Myocyte (in vitro differentiated cells): ENCODE measurements at regions not wholly inside any gene's neighbourhood (a gene's known extent, or its start where the extent isn't known, plus 50 kb on each side); places are given as distances from the start of the nearest gene placed in this dataset.

Experiments
- DNase-seq: peaks from one replicate; pipeline ENCODE4 v3.0.0-alpha.2; 2012; ENCODE audit warnings: low read depth

- no peak for DNase-seq
Measured at GRCh38 chr2:7952046-7952745, 729.7 kb upstream of the ID2 start.

GRCh38 chr2:7953195-7953594, 728.7 kb upstream of the ID2 start:
- DNase-seq = no peak

- DNase-seq = no peak
Measured at GRCh38 chr2:7954234-7954633, 727.6 kb upstream of the ID2 start.

GRCh38 chr2:7956126-7956689, 725.6 kb upstream of the ID2 start:
- DNase-seq = no peak

- DNase-seq = no peak
Measured at GRCh38 chr2:7961550-7961949, 720.3 kb upstream of the ID2 start.

- no peak for DNase-seq
Measured at GRCh38 chr2:7962161-7962560, 719.7 kb upstream of the ID2 start.

GRCh38 chr2:7963787-7964186, 718.1 kb upstream of the ID2 start:
- no peak for DNase-seq

GRCh38 chr2:7966032-7966431, 715.8 kb upstream of the ID2 start:
- DNase-seq = no peak

- DNase-seq = no peak
Measured at GRCh38 chr2:7967707-7968405, 714.0 kb upstream of the ID2 start.

GRCh38 chr2:7969756-7970515, 711.9 kb upstream of the ID2 start:
- no peak for DNase-seq

GRCh38 chr2:7971248-7971647, 710.6 kb upstream of the ID2 start:
- no peak for DNase-seq

- no peak for DNase-seq
Measured at GRCh38 chr2:7971841-7972240, 710.0 kb upstream of the ID2 start.

- no peak for DNase-seq
Measured at GRCh38 chr2:7972670-7973069, 709.2 kb upstream of the ID2 start.

GRCh38 chr2:7973801-7974480, 707.9 kb upstream of the ID2 start:
- DNase-seq = no peak

GRCh38 chr2:7974936-7975335, 706.9 kb upstream of the ID2 start:
- DNase-seq = no peak

- no peak for DNase-seq
Measured at GRCh38 chr2:7976206-7976605, 705.6 kb upstream of the ID2 start.

- no peak for DNase-seq
Measured at GRCh38 chr2:7977981-7978380, 703.9 kb upstream of the ID2 start.

- DNase-seq = no peak
Measured at GRCh38 chr2:7982054-7982453, 699.8 kb upstream of the ID2 start.

- no peak for DNase-seq
Measured at GRCh38 chr2:7983451-7983850, 698.4 kb upstream of the ID2 start.

- no peak for DNase-seq
Measured at GRCh38 chr2:7983912-7984311, 697.9 kb upstream of the ID2 start.

GRCh38 chr2:7984693-7985353, 697.0 kb upstream of the ID2 start:
- DNase-seq = no peak
